ENCODE measurements at regions not wholly inside any gene's neighbourhood (a gene's known extent, or its start where the extent isn't known, plus 50 kb on each side); places are given as distances from the start of the nearest gene placed in this dataset.

DNA sequence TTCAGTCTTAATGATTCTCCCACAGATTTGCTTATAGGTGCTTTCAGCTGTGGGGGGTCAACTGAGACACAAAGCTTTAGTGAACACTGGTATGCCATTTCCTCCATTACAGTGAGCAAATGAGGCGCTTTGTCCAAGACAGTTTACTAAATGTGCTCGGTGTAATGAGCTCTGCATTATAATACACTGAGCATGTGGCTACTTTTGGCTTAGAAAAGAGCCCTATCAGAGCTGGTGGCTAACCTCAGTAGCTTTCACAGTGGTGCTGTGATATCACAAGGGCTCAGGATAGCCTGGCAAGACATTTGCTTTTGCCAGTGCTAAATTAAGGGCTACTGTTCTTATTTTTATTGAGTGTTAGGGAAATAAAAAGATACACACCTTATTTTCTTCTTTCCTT lies 749.7 kb upstream of the ARPP21 start:
- TF ChIP-seq CTCF (IDR thresholded peaks at IDR 0.05) (no peak), POLR2A (IDR thresholded peaks at IDR 0.05) (no peak)

Data from lower leg skin (tissue), 3 donors.